ENCODE measurements at regions not wholly inside any gene's neighbourhood (a gene's known extent, or its start where the extent isn't known, plus 50 kb on each side); places are given as distances from the start of the nearest gene placed in this dataset.

- no peak overlapping the region for H3K27ac ChIP-seq (ENCODE audit: insufficient read length, low read depth, low read length)
- no peak overlapping the region for H3K27ac Mint-ChIP-seq
- H3K36me3 Mint-ChIP-seq (ENCODE audit: insufficient read depth in 1 of 3, low read depth in 3 of 3), result no peaks in the 10 kb centered on the region
Observed at GRCh38 chr6:44733868-44734267, 346.4 kb downstream of the CDC5L start.

More at GRCh38 chr6:44733868-44734267, 346.4 kb downstream of the CDC5L start:
- H3K18ac ChIP-seq (ENCODE audit: insufficient read length, low read depth, low read length), result no peak overlapping the region
- no peak overlapping the region for H2BK120ac ChIP-seq (ENCODE audit: low read depth, low read length, poor library complexity, severe bottlenecking)
- H3K56ac ChIP-seq (ENCODE audit: insufficient read length, low read depth, low read length), result no peak overlapping the region
- no peak overlapping the region for H3K23ac ChIP-seq (ENCODE audit: insufficient read length, low read depth, low read length)
- DNase-seq, result no peak
- H2BK5ac ChIP-seq (ENCODE audit: insufficient read length, low read length), result no peak overlapping the region
- no peak overlapping the region for H2BK15ac ChIP-seq (ENCODE audit: low read depth, low read length)
- H4K91ac ChIP-seq (ENCODE audit: insufficient read length, low read depth, low read length), result no peak overlapping the region
- H3K27me3 Mint-ChIP-seq (ENCODE audit: low read depth), result peaks cover 3% of the 10 kb centered on the region
- H3K27me3 ChIP-seq (ENCODE audit: insufficient read depth, low read length), result no peaks in the 10 kb centered on the region
- H3T11ph ChIP-seq (ENCODE audit: low read length), result no peak overlapping the region
- no peaks in the 10 kb centered on the region for H3K79me2 ChIP-seq (ENCODE audit: insufficient read depth, low read length)
- peaks cover 9% of the 10 kb centered on the region in 2 experiments for H3K4me1 Mint-ChIP-seq
- H2BK12ac ChIP-seq (ENCODE audit: insufficient read length, low read depth, low read length), result no peak overlapping the region
- no peaks in the 10 kb centered on the region for H3K9me3 ChIP-seq (ENCODE audit: control insufficient read depth, low read depth, low read length)
- no peak overlapping the region for H2AK5ac ChIP-seq (ENCODE audit: insufficient read length, low read length)
- no peak overlapping the region for H3K4me2 ChIP-seq (ENCODE audit: insufficient read depth, insufficient read length, low read length)
- H3K9ac ChIP-seq (ENCODE audit: extremely low read depth, insufficient read length, low read length), result no peak overlapping the region
- H3K79me1 ChIP-seq (ENCODE audit: insufficient read depth, low read depth, low read length, poor library complexity, severe bottlenecking), result no peaks in the 10 kb centered on the region
- TF ChIP-seq CTCF (conservative IDR thresholded peaks at IDR 0.05), result no peak
- no peaks in the 10 kb centered on the region; the same call in 1 of the 2 replicates for H3K4me1 ChIP-seq (ENCODE audit: insufficient read depth, low read length)
- H3K4me3 Mint-ChIP-seq, result no peak overlapping the region
- H4K20me1 ChIP-seq (ENCODE audit: control insufficient read depth, insufficient read depth, insufficient read length), result no peaks in the 10 kb centered on the region
- H4K8ac ChIP-seq (replicated peaks; ENCODE audit: insufficient read length, low read depth, low read length), result no peak overlapping the region
- H3K9me3 Mint-ChIP-seq, result no peaks in the 10 kb centered on the region
- no peak overlapping the region for H3K14ac ChIP-seq (ENCODE audit: insufficient read depth, low read length)
- H2BK20ac ChIP-seq (ENCODE audit: low read depth, low read length, poor library complexity, severe bottlenecking), result no peak overlapping the region
- no peak overlapping the region for H4K5ac ChIP-seq (ENCODE audit: insufficient read length, low read depth, low read length)
- H3K23me2 ChIP-seq (ENCODE audit: insufficient read length, low read depth, low read length, poor library complexity, severe bottlenecking), result no peaks in the 10 kb centered on the region
- WGBS (ENCODE audit: extremely low coverage, insufficient read length, low lambda C conversion rate), result no CpG with 5 or more reads among the region's 4 CpGs
- no peak overlapping the region for H3K4ac ChIP-seq (ENCODE audit: low read depth, low read length)
- H2AFZ ChIP-seq (ENCODE audit: low read length), result no peak overlapping the region

All from H9 (cell line).